WTC11 (cell line): ENCODE measurements at regions not wholly inside any gene's neighbourhood (a gene's known extent, or its start where the extent isn't known, plus 50 kb on each side); places are given as distances from the start of the nearest gene placed in this dataset.

Source experiments
- ATAC-seq: fragments of 200-7000 bp; cut with Tn5 transposase; 2 replicates; pipeline ENCODE4 v1.10.0; 2021; ENCODE audit warnings: mild to moderate bottlenecking, moderate library complexity
- CTCF ChIA-PET: fragments of 300-600 bp; sonication (Branson Sonifier 250); formaldehyde crosslinking; loops from one replicate; lab custom pipeline; 2021; ENCODE audit warnings: antibody characterized with exemption; lab: Charles Lee
- POLR2A ChIA-PET: fragments of 350-600 bp; sonication (Branson Sonifier 250); formaldehyde crosslinking; loops from one replicate; lab custom pipeline; 2021; ENCODE audit warnings: antibody characterized with exemption; lab: Charles Lee
- DNase-seq: peaks from one replicate; pipeline ENCODE4 v3.0.0; 2021; ENCODE audit warnings: low spot score
- H3K27ac Mint-ChIP-seq: 2 replicates; pipeline ENCODE4 v1.8.0; 2021; ENCODE audit warnings: mixed read lengths
- H3K27me3 Mint-ChIP-seq: 2 replicates; pipeline ENCODE4 v1.8.0; 2021; ENCODE audit warnings: low read depth, mild to moderate bottlenecking, moderate library complexity, mixed read lengths
- H3K36me3 Mint-ChIP-seq: 2 replicates; pipeline ENCODE4 v1.8.0; 2021; ENCODE audit warnings: mixed read lengths
- H3K4me1 Mint-ChIP-seq: 2 replicates; pipeline ENCODE4 v1.8.0; 2022; ENCODE audit warnings: mixed read lengths
- H3K4me3 Mint-ChIP-seq: 2 replicates; pipeline ENCODE4 v1.8.0; 2021; ENCODE audit warnings: mild to moderate bottlenecking, moderate library complexity, mixed read lengths
- H3K9me3 Mint-ChIP-seq: 2 replicates; pipeline ENCODE4 v1.8.0; 2021; ENCODE audit warnings: mixed read lengths
- AR ChIP-seq: fragments of 250-450 bp; sonication (Bioruptor Pico); IDR thresholded peaks from 2 replicates; pipeline ENCODE4 v1.9.0; 2021; ENCODE audit warnings: mild to moderate bottlenecking
- ATF1 ChIP-seq: sonication (generic); formaldehyde crosslinking; IDR thresholded peaks from 2 replicates; pipeline ENCODE4 v1.8.1; 2023; ENCODE audit warnings: mild to moderate bottlenecking, moderate library complexity, missing genetic modification reagents
- HMGA2 ChIP-seq: fragments of 250-450 bp; sonication (Bioruptor Pico); IDR thresholded peaks from 2 replicates; pipeline ENCODE4 v1.4.0; 2021; ENCODE audit warnings: mild to moderate bottlenecking, moderate library complexity
- STAT6 ChIP-seq: sonication (generic); formaldehyde crosslinking; conservative IDR thresholded peaks from 2 replicates; pipeline ENCODE4 v1.8.1; 2023; ENCODE audit warnings: mild to moderate bottlenecking, low read depth, missing genetic modification reagents, moderate library complexity
- ZNF317 ChIP-seq: sonication (generic); formaldehyde crosslinking; IDR thresholded peaks from 2 replicates; pipeline ENCODE4 v1.8.1; 2023; ENCODE audit warnings: low read depth, mild to moderate bottlenecking, moderate library complexity, missing genetic modification reagents, borderline replicate concordance
- TF ChIP-seq, protein P1 (sequence below): sonication (generic); formaldehyde crosslinking; IDR thresholded peaks from 2 replicates; pipeline ENCODE4 v1.8.1; 2023; ENCODE audit warnings: mild to moderate bottlenecking, missing genetic modification reagents, borderline replicate concordance
- TF ChIP-seq, protein P2 (sequence below): sonication (generic); formaldehyde crosslinking; conservative IDR thresholded peaks from 2 replicates; pipeline ENCODE4 v1.8.1; 2022; ENCODE audit warnings: mild to moderate bottlenecking, missing genetic modification reagents
- TF ChIP-seq, protein P3 (sequence below): fragments of 250-450 bp; sonication (Bioruptor Pico); conservative IDR thresholded peaks from 2 replicates; pipeline ENCODE4 v1.9.0; 2021; ENCODE audit warnings: mild to moderate bottlenecking

GRCh38 chr20:58113716-58114115, 114.7 kb downstream of the ANKRD60 start (continued):
- TF ChIP-seq, protein P1, sequence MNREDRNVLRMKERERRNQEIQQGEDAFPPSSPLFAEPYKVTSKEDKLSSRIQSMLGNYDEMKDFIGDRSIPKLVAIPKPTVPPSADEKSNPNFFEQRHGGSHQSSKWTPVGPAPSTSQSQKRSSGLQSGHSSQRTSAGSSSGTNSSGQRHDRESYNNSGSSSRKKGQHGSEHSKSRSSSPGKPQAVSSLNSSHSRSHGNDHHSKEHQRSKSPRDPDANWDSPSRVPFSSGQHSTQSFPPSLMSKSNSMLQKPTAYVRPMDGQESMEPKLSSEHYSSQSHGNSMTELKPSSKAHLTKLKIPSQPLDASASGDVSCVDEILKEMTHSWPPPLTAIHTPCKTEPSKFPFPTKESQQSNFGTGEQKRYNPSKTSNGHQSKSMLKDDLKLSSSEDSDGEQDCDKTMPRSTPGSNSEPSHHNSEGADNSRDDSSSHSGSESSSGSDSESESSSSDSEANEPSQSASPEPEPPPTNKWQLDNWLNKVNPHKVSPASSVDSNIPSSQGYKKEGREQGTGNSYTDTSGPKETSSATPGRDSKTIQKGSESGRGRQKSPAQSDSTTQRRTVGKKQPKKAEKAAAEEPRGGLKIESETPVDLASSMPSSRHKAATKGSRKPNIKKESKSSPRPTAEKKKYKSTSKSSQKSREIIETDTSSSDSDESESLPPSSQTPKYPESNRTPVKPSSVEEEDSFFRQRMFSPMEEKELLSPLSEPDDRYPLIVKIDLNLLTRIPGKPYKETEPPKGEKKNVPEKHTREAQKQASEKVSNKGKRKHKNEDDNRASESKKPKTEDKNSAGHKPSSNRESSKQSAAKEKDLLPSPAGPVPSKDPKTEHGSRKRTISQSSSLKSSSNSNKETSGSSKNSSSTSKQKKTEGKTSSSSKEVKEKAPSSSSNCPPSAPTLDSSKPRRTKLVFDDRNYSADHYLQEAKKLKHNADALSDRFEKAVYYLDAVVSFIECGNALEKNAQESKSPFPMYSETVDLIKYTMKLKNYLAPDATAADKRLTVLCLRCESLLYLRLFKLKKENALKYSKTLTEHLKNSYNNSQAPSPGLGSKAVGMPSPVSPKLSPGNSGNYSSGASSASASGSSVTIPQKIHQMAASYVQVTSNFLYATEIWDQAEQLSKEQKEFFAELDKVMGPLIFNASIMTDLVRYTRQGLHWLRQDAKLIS (CRISPR knock-in tag), result no peak
- TF ChIP-seq ATF1 (no peak), STAT6 (CRISPR knock-in tag) (no peak), AR (CRISPR knock-in tag) (no peak), ZNF317 (CRISPR knock-in tag) (no peak)
- TF ChIP-seq, protein P2, sequence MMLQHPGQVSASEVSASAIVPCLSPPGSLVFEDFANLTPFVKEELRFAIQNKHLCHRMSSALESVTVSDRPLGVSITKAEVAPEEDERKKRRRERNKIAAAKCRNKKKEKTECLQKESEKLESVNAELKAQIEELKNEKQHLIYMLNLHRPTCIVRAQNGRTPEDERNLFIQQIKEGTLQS (CRISPR knock-in tag), result no peak
- TF ChIP-seq, protein P3, sequence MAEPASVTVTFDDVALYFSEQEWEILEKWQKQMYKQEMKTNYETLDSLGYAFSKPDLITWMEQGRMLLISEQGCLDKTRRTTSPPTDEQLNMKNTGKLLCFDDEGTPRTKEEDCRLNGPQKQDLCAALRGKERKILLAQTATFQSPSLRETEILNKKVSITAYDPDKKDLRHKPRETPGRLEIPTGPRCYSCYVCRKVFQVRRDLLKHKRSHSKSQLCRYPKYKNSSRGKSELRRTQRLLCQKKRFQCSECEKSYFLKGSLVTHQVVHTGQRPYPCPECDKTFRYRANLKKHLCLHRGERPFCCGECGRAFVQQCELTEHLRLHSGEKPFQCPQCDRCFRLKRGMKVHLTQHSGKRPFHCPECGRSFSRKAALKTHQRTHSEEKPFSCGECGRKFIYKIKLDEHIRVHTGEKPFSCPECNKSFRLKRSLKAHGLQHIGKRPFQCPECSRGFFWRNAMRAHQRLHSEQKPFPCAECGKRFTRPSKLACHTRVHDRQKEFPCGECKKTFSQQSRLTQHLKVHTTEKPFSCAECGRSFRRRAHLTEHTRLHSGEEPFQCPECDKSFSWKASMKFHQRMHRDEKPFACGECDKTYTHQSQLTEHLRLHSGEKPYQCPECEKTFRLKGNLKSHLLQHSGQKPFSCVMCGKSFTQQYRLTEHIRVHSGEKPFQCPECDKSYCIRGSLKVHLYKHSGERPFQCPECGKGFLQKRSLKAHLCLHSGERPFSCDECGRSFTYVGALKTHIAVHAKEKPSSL (CRISPR knock-in tag), result no peak

DNA sequence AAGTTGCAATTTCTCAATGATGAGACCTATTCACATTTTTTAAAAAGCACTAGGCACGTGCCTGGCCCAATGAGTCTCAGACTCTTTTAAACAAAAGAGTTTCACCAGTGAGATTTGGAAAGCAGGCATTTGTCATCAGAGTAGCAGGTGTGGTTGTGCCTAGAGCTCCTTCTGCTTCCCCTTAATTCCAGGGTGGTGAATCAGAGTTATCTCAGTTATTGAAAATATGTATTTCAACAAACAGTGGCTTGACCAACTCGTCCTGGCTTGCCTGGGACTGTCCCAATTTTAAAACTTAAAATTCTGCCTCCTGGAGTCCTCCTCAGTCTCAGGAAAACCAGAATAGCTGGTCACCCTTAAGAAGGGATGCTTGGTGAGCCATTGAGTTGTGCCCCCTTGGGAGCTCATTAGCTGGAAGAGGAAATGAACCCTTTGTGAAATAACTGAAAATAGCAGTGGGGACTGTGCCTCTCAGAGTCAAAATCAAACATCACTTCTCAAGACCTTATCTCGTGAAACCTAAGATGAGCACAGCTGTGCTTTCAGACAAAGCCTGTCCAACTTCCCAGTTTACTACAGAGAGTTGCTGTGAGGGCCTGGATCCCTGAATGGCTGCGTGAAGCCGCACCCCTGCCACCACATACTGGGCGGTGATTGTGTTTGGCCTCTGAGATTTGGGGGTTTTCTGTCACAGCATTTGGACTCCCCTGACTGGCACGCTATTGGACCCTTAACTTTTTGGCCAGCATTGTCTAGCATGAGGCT, 116.3 kb downstream of the ANKRD60 start:
- ATAC-seq, result no peak
- Mint-ChIP-seq H3K4me1 (no peaks in the 10 kb centered on the region), H3K4me3 (no peak overlapping the region), H3K36me3 (no peaks in the 10 kb centered on the region), H3K27ac (no peak overlapping the region), H3K9me3 (peaks cover 23% of the 10 kb centered on the region), H3K27me3 (peaks cover 3% of the 10 kb centered on the region; the same call in 1 of the 2 replicates)
- ChIA-PET CTCF (interaction anchor here (1.7 kb wide), 1 partner anchor 98 kb away, joined by 5 read pairs; no protein-coding TSS in a partner anchor), POLR2A (no interaction called here)
- DNase-seq, result no peak
- no peak for TF ChIP-seq HMGA2 (CRISPR knock-in tag)
